ENCODE measurements at regions not wholly inside any gene's neighbourhood (a gene's known extent, or its start where the extent isn't known, plus 50 kb on each side); places are given as distances from the start of the nearest gene placed in this dataset.

DNA sequence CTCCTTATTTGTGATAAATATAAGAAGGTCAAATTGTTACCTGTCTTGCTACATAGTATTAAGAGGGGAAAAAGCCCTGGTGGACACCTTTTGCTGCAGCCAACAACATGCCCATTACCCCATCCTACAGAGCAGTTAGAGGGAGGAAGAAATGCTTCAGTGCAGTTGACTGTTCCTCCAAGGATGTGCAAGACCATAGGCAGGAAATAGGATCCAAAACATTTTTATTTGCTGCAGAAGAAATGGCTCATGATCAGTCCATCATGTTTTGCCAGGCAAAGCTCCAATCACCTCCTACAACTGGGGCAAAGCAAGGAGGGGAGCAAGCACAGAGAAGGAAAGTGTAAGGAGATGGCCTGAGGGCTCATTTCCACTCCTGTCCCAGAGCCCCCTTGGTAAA is 399.1 kb upstream of the PIK3R1 start:
- H3K27me3 ChIP-seq (ENCODE audit: control insufficient read depth in 2 of 2, insufficient read depth in 1 of 2, low read length in 1 of 2): no peaks in the 10 kb centered on the region
- no peak overlapping the region for H3K27ac ChIP-seq (ENCODE audit: low read depth in 1 of 2, low read length in 1 of 2)
- no peak for DNase-seq (ENCODE audit: low read depth in 6 of 9, low spot score in 9 of 9)
- H3K4me3 ChIP-seq (ENCODE audit: low read length in 2 of 2): no peak overlapping the region
- H3K9me3 ChIP-seq (ENCODE audit: control insufficient read depth in 2 of 2, insufficient read depth in 1 of 2, low read length in 1 of 2): no peaks in the 10 kb centered on the region
- no peaks in the 10 kb centered on the region for H3K4me1 ChIP-seq (ENCODE audit: control insufficient read depth in 2 of 2, insufficient read depth in 2 of 2, low read length in 2 of 2)
- no peaks in the 10 kb centered on the region for H3K36me3 ChIP-seq (ENCODE audit: control insufficient read depth in 2 of 2, insufficient read depth in 2 of 2, low read length in 1 of 2)

DNA sequence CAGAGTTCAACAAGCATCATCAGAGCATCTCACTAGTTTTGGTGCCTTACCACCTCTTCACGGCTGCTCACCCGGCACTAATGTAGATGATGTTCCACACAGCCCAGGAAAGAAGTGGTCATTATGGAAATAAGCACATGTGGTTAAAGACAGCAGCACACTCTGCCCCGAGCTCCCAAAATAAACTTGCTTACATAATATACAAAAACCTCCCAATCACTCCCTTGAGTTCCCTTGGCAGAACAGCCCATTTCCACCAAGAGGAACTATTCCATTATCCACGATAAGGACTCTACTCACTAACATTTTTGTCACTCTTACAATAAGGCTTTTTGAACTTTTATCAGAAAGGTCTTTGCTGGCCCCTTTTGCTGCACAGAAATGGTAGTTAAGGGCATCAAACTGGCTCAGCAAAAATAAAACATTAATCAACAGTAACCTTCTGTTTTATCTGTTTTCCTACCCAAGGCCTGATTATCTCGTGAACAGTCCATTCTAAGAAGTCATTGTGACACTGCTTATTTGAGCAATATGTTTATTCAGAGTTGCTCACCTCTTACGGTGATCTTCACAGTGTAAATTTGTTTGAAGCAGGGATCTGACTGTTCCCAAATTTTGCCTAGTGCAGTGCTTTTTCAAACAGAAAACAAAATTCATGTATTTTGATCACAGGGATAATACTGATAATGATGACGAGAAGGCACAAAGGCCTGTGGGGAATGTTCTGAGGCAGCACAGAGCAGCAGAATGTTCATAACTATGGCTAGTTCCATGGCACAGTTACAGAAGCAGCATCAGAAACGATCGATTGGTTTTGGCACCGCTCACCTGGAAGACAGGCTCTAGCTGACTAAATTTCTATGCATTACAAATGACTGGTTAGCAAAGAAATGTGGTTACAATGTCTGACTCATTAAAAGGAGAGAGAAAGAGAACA is 399.8 kb upstream of the PIK3R1 start:
- H3K4me1 ChIP-seq (ENCODE audit: control insufficient read depth in 2 of 2, insufficient read depth in 2 of 2, low read length in 2 of 2): no peaks in the 10 kb centered on the region
- H3K9me3 ChIP-seq (ENCODE audit: control insufficient read depth in 2 of 2, insufficient read depth in 1 of 2, low read length in 1 of 2): no peaks in the 10 kb centered on the region
- H3K36me3 ChIP-seq (ENCODE audit: control insufficient read depth in 2 of 2, insufficient read depth in 2 of 2, low read length in 1 of 2): no peaks in the 10 kb centered on the region
- no peak overlapping the region for H3K27ac ChIP-seq (ENCODE audit: low read depth in 1 of 2, low read length in 1 of 2)
- H3K4me3 ChIP-seq (ENCODE audit: low read length in 2 of 2): no peak overlapping the region
- no peaks in the 10 kb centered on the region for H3K27me3 ChIP-seq (ENCODE audit: control insufficient read depth in 2 of 2, insufficient read depth in 1 of 2, low read length in 1 of 2)
- 95% methylated on average over 10 of the region's 10 CpGs for WGBS
- DNase-seq (ENCODE audit: low read depth in 6 of 9, low spot score in 9 of 9): no peak

DNA sequence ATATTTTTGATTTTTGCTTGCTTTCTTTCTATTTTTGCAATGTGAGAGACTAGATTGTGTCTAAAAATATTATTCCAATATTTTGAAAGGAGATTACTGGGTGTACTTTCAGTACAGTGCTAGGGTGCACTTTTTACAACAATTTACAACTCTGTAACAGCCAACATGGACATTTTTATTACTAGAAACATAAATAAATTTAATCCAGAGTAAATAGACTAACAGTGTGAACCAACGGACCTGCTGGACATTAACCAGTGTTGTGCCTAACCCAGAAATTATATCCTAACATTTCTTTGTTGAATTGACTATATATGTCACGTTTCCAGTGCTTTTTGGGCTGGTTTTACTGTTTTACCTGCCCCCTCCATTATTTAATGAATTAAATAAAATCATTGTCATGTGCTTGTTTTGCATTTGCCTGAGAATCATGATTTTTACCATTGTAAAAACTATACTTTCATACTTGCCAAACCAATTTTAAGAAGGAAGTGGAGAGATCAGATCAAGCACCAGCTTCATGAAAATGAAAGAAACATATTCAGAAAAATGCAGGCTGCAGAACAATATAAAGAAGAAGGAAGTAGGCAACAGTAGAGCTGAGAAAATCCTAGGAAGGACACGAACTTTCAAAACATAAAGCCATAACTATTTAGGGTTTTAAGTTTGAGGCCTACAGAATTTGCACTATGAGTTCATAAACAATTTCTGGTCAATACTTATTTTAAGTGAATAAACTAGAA is 400.8 kb upstream of the PIK3R1 start:
- 60% methylated on average over 3 of the region's 3 CpGs for WGBS

DNA sequence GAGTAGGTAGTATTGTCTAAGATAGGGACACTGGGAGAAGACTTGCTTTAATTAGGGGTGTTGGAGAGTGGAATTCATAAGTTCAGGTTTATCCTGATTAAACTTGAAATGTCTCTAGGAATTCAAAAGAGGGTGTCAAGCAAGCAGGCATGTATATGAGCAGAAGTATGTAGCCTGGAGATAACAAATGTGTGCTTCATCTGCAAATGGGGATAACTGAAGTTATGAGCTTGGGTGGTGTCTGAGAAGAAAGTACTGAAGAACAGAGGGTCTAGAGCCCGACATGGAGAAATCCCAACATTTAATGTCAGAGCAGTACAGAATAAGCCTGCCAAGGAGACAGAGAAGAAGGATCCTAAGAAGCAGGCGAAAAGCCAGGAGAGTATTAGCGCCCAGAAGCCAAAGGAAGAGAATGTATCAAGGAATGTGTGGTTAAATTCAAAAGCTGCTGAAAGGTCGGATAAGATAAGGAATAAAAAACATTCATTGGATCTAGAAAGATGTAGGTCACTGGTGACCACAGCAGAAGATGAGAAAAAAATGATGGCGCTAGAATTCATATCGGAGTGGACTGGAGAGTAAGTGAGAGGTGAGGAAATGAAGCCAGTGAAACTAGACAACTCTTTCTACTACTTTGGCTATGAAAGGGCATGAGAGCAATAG is 401.5 kb upstream of the PIK3R1 start:
- no peaks in the 10 kb centered on the region for H3K4me1 ChIP-seq (ENCODE audit: control insufficient read depth in 2 of 2, insufficient read depth in 2 of 2, low read length in 2 of 2)
- H3K9me3 ChIP-seq (ENCODE audit: control insufficient read depth in 2 of 2, insufficient read depth in 1 of 2, low read length in 1 of 2): no peaks in the 10 kb centered on the region
- H3K27me3 ChIP-seq (ENCODE audit: control insufficient read depth in 2 of 2, insufficient read depth in 1 of 2, low read length in 1 of 2): no peaks in the 10 kb centered on the region
- no peaks in the 10 kb centered on the region for H3K36me3 ChIP-seq (ENCODE audit: control insufficient read depth in 2 of 2, insufficient read depth in 2 of 2, low read length in 1 of 2)
- DNase-seq (ENCODE audit: low read depth in 6 of 9, low spot score in 9 of 9): no peak
- WGBS: 97% methylated on average over 6 of the region's 6 CpGs
- no peak overlapping the region for H3K4me3 ChIP-seq (ENCODE audit: low read length in 2 of 2)
- no peak overlapping the region for H3K27ac ChIP-seq (ENCODE audit: low read depth in 1 of 2, low read length in 1 of 2)

More for the DNA sequence above, 400.8 kb upstream of the PIK3R1 start:
- no peak overlapping the region for H3K27ac ChIP-seq (ENCODE audit: low read depth in 1 of 2, low read length in 1 of 2)
- no peaks in the 10 kb centered on the region for H3K27me3 ChIP-seq (ENCODE audit: control insufficient read depth in 2 of 2, insufficient read depth in 1 of 2, low read length in 1 of 2)
- H3K36me3 ChIP-seq (ENCODE audit: control insufficient read depth in 2 of 2, insufficient read depth in 2 of 2, low read length in 1 of 2): no peaks in the 10 kb centered on the region
- no peaks in the 10 kb centered on the region for H3K4me1 ChIP-seq (ENCODE audit: control insufficient read depth in 2 of 2, insufficient read depth in 2 of 2, low read length in 2 of 2)
- DNase-seq (ENCODE audit: low read depth in 6 of 9, low spot score in 9 of 9): no peak
- no peaks in the 10 kb centered on the region for H3K9me3 ChIP-seq (ENCODE audit: control insufficient read depth in 2 of 2, insufficient read depth in 1 of 2, low read length in 1 of 2)
- no peak overlapping the region for H3K4me3 ChIP-seq (ENCODE audit: low read length in 2 of 2)

DNA sequence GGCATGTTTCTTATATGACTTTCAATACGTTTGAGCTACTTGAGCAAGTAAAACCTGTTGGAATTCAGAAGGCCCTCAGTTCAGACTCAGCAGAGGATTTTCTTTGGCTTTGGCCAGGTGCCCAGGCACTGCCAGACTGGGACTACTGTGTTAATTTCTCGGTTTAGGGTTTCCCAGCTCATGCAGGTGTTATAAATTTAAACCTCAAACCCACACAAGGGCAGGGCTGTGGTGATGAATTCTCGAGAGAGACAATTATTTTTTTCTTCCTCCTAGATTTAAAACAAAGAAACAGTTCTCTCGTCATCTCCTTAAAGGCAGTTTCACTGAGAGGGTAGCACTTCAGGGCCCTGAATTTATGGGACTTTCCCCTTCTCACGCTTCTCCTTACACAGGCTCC is 406.0 kb upstream of the PIK3R1 start:
- H3K9me3 ChIP-seq (ENCODE audit: control insufficient read depth in 2 of 2, insufficient read depth in 1 of 2, low read length in 1 of 2): no peaks in the 10 kb centered on the region
- H3K4me3 ChIP-seq (ENCODE audit: low read length in 2 of 2): no peak overlapping the region
- no peaks in the 10 kb centered on the region for H3K27me3 ChIP-seq (ENCODE audit: control insufficient read depth in 2 of 2, insufficient read depth in 1 of 2, low read length in 1 of 2)
- no peaks in the 10 kb centered on the region for H3K4me1 ChIP-seq (ENCODE audit: control insufficient read depth in 2 of 2, insufficient read depth in 2 of 2, low read length in 2 of 2)
- H3K27ac ChIP-seq (ENCODE audit: low read depth in 1 of 2, low read length in 1 of 2): no peak overlapping the region
- DNase-seq (ENCODE audit: low read depth in 6 of 9, low spot score in 9 of 9): peak in 1 of 9 donors; percentile 35
- no peaks in the 10 kb centered on the region for H3K36me3 ChIP-seq (ENCODE audit: control insufficient read depth in 2 of 2, insufficient read depth in 2 of 2, low read length in 1 of 2)
- WGBS: 11% methylated on average over 5 of the region's 5 CpGs

DNA sequence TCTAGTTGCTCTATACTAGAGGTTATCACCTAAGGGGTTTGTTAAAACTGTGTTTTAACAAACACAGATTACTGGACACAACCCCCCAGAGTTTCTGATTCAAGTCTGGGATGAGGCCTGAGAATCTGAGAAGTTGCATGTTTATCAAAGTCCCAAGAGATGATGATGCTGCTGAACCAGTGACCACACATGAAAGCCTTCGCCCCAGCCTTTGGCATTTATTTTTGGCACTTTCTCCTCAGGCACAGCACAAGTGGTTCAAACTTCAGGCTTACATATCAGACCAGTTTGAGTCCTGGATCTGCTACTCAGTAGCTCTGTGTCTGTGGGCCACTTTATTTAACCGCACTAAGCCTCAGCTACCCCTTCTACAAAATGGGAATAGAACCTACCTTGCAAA is 407.2 kb upstream of the PIK3R1 start:
- DNase-seq (ENCODE audit: low read depth in 6 of 9, low spot score in 9 of 9): no peak
- Histone ChIP-seq H3K4me1 (ENCODE audit: control insufficient read depth in 2 of 2, insufficient read depth in 2 of 2, low read length in 2 of 2) (no peaks in the 10 kb centered on the region), H3K9me3 (ENCODE audit: control insufficient read depth in 2 of 2, insufficient read depth in 1 of 2, low read length in 1 of 2) (no peaks in the 10 kb centered on the region), H3K36me3 (ENCODE audit: control insufficient read depth in 2 of 2, insufficient read depth in 2 of 2, low read length in 1 of 2) (no peaks in the 10 kb centered on the region), H3K4me3 (ENCODE audit: low read length in 2 of 2) (no peak overlapping the region), H3K27me3 (ENCODE audit: control insufficient read depth in 2 of 2, insufficient read depth in 1 of 2, low read length in 1 of 2) (no peaks in the 10 kb centered on the region), H3K27ac (ENCODE audit: low read depth in 1 of 2, low read length in 1 of 2) (no peak overlapping the region)
- 99% methylated on average over 2 of the region's 2 CpGs for whole genome bisulfite sequencing

DNA sequence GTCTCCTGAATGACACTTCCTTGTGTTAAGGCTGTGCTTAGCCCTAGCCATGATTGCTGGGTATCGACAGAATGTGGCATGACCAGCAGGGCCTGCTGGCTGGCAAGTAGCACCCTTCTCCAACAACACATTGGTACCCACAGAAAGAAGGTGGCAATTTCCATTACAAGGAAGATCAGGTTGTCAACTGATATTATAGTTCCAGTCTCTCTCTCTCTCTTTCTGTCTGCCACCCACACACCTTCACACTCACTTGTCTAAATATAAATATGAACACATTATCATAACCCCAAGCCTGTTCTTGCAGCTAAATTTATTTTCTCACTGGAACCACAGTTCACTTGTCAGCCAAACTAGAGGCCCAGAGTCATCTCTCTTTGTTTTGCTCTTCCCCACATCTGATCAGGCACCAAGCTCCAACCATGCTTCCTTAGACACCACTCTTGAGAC is 408.1 kb upstream of the PIK3R1 start:
- Histone ChIP-seq H3K27me3 (ENCODE audit: control insufficient read depth in 2 of 2, insufficient read depth in 1 of 2, low read length in 1 of 2) (no peaks in the 10 kb centered on the region), H3K9me3 (ENCODE audit: control insufficient read depth in 2 of 2, insufficient read depth in 1 of 2, low read length in 1 of 2) (no peaks in the 10 kb centered on the region), H3K36me3 (ENCODE audit: control insufficient read depth in 2 of 2, insufficient read depth in 2 of 2, low read length in 1 of 2) (no peaks in the 10 kb centered on the region), H3K4me1 (ENCODE audit: control insufficient read depth in 2 of 2, insufficient read depth in 2 of 2, low read length in 2 of 2) (no peaks in the 10 kb centered on the region), H3K27ac (ENCODE audit: low read depth in 1 of 2, low read length in 1 of 2) (no peak overlapping the region), H3K4me3 (ENCODE audit: low read length in 2 of 2) (no peak overlapping the region)
- DNase-seq (ENCODE audit: low read depth in 6 of 9, low spot score in 9 of 9): no peak
- 96% methylated on average over 1 of the region's 1 CpG for WGBS

DNA sequence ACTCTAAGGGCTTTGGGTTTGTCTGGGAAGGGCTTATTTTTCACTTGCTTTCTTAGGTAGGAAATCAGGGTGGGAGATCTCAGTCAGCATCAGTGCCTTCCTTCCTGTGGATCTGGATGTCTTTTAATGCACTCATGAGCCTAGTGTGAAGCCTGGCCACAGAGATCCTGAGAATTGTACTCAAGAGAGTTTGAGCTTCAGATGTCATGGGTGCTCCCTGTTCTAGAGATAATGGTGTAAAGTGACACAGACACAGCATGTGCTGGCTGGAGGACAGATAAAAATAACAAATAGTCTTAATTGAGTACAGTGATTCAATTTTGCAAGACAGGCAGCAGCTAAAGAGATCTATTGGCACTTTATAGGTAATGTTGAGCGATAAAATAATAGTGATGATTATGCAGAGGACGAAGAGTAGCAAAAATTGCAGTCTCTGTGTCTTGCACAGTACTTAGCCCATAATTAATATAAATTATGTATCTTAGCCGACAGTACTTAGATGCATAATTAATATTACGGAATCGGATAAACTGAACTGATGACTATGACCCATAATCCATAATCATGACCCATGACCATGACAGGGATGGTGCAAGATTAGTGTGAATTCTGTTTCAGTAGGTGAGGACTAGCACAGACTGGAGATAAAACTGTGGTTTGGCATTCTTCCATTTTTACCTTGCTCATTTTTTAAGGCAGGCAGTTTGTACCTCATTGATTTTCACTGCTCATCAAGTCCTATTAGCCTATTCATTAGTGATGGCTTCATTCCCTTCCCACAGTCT is 408.7 kb upstream of the PIK3R1 start:
- WGBS: 97% methylated on average over 5 of the region's 5 CpGs

More for the DNA sequence above, 408.7 kb upstream of the PIK3R1 start:
- no peaks in the 10 kb centered on the region for H3K4me1 ChIP-seq (ENCODE audit: control insufficient read depth in 2 of 2, insufficient read depth in 2 of 2, low read length in 2 of 2)
- no peak for DNase-seq (ENCODE audit: low read depth in 6 of 9, low spot score in 9 of 9)
- H3K27ac ChIP-seq (ENCODE audit: low read depth in 1 of 2, low read length in 1 of 2): no peak overlapping the region
- no peaks in the 10 kb centered on the region for H3K27me3 ChIP-seq (ENCODE audit: control insufficient read depth in 2 of 2, insufficient read depth in 1 of 2, low read length in 1 of 2)
- no peaks in the 10 kb centered on the region for H3K36me3 ChIP-seq (ENCODE audit: control insufficient read depth in 2 of 2, insufficient read depth in 2 of 2, low read length in 1 of 2)
- no peaks in the 10 kb centered on the region for H3K9me3 ChIP-seq (ENCODE audit: control insufficient read depth in 2 of 2, insufficient read depth in 1 of 2, low read length in 1 of 2)
- no peak overlapping the region for H3K4me3 ChIP-seq (ENCODE audit: low read length in 2 of 2)

Data from thymus (tissue), 11 donors.